Skeletal muscle tissue (tissue), 3 donors: ENCODE measurements at regions not wholly inside any gene's neighbourhood (a gene's known extent, or its start where the extent isn't known, plus 50 kb on each side); places are given as distances from the start of the nearest gene placed in this dataset.

Experiments
- H3K27ac ChIP-seq: one replicate; pipeline ENCODE4 v1.7.0; 2013; ENCODE audit warnings: mild to moderate bottlenecking, low read depth, low read length, inconsistent platforms
- H3K27me3 ChIP-seq, 3 donors: one replicate each; pipeline ENCODE4 v1.7.0; 2013; ENCODE audit warnings: low read length in 3 of 3; ENCODE audit not compliant: control insufficient read depth in 3 of 3, insufficient read depth in 3 of 3
- H3K36me3 ChIP-seq, 3 donors: one replicate each; pipeline ENCODE4 v1.7.0; 2013; ENCODE audit warnings: low read length in 3 of 3; ENCODE audit not compliant: control insufficient read depth in 3 of 3, insufficient read depth in 3 of 3
- H3K4me1 ChIP-seq, 3 donors: one replicate each; pipeline ENCODE4 v1.7.0; 2013; ENCODE audit warnings: low read length in 3 of 3, mild to moderate bottlenecking in 3 of 3; ENCODE audit not compliant: control insufficient read depth in 3 of 3, insufficient read depth in 3 of 3
- H3K4me3 ChIP-seq, 3 donors: one replicate each; pipeline ENCODE4 v1.7.0; 2013; ENCODE audit warnings: low read length in 3 of 3
- H3K9ac ChIP-seq, 3 donors: one replicate each; pipeline ENCODE4 v1.7.0; 2013; ENCODE audit warnings: low read length in 3 of 3, mild to moderate bottlenecking in 3 of 3, moderate library complexity in 2 of 3, low read depth in 1 of 3
- H3K9me3 ChIP-seq, 3 donors: one replicate each; pipeline ENCODE4 v1.7.0; 2013; ENCODE audit warnings: low read length in 3 of 3; ENCODE audit not compliant: control insufficient read depth in 3 of 3
- donor health status: Osteomylitis.

DNA sequence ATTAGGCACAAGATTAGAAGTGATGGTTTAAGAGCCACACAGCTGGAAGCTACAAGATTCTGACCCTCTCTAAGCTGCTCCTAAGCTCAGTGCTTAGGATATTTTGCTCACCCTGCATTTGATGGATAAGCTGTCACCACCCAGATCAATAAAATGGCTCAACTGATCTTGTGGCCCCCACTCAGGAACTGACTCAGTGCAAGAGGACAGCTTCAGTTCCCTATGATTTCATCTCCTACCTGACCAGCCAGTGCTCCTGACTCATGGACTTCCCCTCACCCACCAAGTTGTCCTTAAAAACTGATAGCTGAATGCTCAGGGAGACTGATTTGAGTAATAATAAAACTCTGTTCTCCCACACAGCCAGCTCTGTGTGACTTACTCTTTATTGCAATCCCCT lies 833.8 kb downstream of the GRID1 start:
- Histone ChIP-seq H3K9me3 (peaks cover 0 to 4% (median 3%) of the 10 kb centered on the region in 3 donors), H3K4me3 (no peak overlapping the region), H3K27ac (no peak overlapping the region), H3K9ac (no peak overlapping the region), H3K27me3 (no peaks in the 10 kb centered on the region), H3K36me3 (no peaks in the 10 kb centered on the region), H3K4me1 (no peaks in the 10 kb centered on the region)

DNA sequence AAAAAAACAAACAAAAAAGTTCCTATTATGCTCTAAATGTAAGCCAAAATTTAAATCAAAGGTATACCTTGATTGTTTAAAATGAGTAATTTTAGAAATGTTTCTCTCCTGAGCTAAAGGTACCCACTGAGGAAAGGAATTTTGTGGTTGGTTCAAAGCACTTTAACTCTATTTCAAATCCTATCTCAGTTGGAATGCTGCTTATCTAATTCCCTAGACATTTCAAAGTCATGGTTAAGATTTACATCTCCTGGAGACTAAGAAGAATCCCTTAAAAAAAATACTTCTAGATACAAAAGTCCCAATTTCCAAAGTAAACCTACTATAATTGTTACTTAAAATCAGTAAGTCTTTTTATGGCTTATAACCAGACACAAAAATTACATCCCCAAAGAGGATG lies 830.7 kb downstream of the GRID1 start:
- H3K27ac ChIP-seq: no peak overlapping the region
- H3K36me3 ChIP-seq: no peaks in the 10 kb centered on the region
- H3K4me1 ChIP-seq: no peaks in the 10 kb centered on the region
- H3K9me3 ChIP-seq: no peaks in the 10 kb centered on the region
- no peaks in the 10 kb centered on the region for H3K27me3 ChIP-seq
- no peak overlapping the region for H3K9ac ChIP-seq
- H3K4me3 ChIP-seq: no peak overlapping the region

DNA sequence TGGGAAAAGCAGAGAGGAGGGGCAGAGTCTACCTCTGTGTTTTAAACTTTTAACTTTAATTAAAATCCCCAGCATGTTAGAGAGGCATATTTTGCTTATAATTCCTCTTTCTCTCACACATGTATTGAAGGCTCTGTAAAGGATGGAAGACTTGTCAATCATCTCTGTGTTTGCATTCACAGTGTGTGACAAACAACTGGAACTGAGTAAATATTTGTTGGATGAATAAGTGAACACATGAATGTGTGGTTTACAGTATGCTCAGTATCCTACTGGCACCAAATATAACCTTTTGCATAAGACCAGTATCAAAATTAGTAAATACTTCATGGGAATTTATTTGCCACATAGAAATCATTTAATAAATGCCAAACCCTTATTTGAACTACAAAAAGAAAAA lies 829.0 kb downstream of the GRID1 start:
- no peak overlapping the region for H3K9ac ChIP-seq
- no peaks in the 10 kb centered on the region for H3K27me3 ChIP-seq
- no peak overlapping the region for H3K4me3 ChIP-seq
- H3K27ac ChIP-seq: no peak overlapping the region
- no peaks in the 10 kb centered on the region for H3K36me3 ChIP-seq
- no peaks in the 10 kb centered on the region for H3K4me1 ChIP-seq
- H3K9me3 ChIP-seq: no peaks in the 10 kb centered on the region

DNA sequence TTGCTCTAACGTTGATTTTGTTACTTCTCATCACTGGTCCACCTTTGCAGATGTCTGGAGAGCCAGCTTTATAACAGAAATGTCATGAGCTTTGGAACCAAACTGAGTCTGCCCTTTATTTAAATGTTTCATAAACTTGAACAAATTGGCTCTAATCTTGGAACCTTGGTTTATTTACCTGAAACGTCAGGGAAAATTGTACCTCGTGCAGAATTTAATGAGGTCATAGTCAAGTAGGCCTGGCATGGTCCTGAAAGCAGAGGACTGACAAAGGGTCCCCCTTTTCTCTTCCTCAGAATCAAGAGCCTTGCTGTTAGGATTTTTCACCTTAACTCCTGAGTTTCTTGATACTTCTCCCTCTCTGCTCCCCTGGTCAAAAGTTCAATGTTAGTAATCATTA lies 828.0 kb downstream of the GRID1 start:
- Histone ChIP-seq H3K36me3 (no peaks in the 10 kb centered on the region), H3K9ac (no peak overlapping the region), H3K4me3 (no peak overlapping the region), H3K27me3 (no peaks in the 10 kb centered on the region), H3K27ac (no peak overlapping the region), H3K4me1 (no peaks in the 10 kb centered on the region), H3K9me3 (no peaks in the 10 kb centered on the region)

GRCh38 chr10:85542152-85542551 lies 824.4 kb downstream of the GRID1 start:
- no peaks in the 10 kb centered on the region for H3K27me3 ChIP-seq
- H3K27ac ChIP-seq: no peak overlapping the region
- H3K9ac ChIP-seq: no peak overlapping the region
- H3K4me1 ChIP-seq: no peaks in the 10 kb centered on the region
- no peaks in the 10 kb centered on the region for H3K9me3 ChIP-seq
- no peaks in the 10 kb centered on the region for H3K36me3 ChIP-seq
- H3K4me3 ChIP-seq: no peak overlapping the region

- Histone ChIP-seq H3K9me3 (no peaks in the 10 kb centered on the region), H3K27ac (no peak overlapping the region), H3K9ac (no peak overlapping the region), H3K4me1 (no peaks in the 10 kb centered on the region), H3K27me3 (no peaks in the 10 kb centered on the region), H3K4me3 (no peak overlapping the region), H3K36me3 (no peaks in the 10 kb centered on the region)
Observed at GRCh38 chr10:85542936-85543730, 823.5 kb downstream of the GRID1 start.

DNA sequence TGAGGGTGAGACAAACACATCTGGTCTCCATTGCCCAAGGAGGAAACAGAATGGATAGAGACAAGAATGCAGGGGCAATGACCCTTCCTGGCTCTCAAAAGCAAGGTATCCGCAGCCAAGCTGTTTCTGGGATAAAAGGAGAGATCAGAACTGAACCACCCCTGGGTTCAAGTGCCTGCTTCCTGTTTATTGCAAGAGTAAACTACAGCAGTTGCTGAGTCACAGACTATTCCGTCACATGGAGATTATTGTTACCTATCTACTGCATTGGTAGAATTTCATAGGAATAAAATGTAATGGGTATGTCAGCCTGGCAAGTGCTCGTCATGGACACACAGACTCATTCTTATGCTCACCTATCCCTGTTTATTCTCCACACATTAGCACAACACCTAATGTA lies 821.6 kb downstream of the GRID1 start:
- Histone ChIP-seq H3K9me3 (no peaks in the 10 kb centered on the region), H3K4me1 (no peaks in the 10 kb centered on the region), H3K9ac (no peak overlapping the region), H3K4me3 (no peak overlapping the region), H3K27ac (no peak overlapping the region), H3K36me3 (no peaks in the 10 kb centered on the region), H3K27me3 (no peaks in the 10 kb centered on the region)

DNA sequence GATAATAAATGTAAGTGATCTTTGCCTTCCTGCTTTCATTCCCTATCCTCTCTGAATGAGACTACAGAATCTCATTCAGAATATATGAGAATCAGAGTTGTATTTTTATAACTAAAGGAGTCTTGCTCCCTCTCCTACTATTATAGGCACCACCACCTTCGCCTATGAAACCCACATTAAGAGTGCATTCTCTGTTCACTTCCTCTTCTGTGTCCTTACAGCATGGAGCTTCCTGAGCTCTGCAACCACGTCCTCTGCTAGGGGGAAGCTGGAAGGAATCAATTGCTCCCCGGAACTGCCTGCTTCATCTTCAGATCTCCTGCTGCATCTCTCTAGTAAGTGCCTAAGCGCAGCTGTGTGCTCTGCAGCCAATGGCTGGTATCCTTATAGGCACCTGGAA lies 820.7 kb downstream of the GRID1 start:
- Histone ChIP-seq H3K4me1 (no peaks in the 10 kb centered on the region), H3K27ac (no peak overlapping the region), H3K36me3 (no peaks in the 10 kb centered on the region), H3K9ac (no peak overlapping the region), H3K4me3 (no peak overlapping the region), H3K9me3 (no peaks in the 10 kb centered on the region), H3K27me3 (no peaks in the 10 kb centered on the region)

- no peak overlapping the region for H3K4me3 ChIP-seq
- no peaks in the 10 kb centered on the region for H3K36me3 ChIP-seq
- H3K9ac ChIP-seq: no peak overlapping the region
- H3K4me1 ChIP-seq: no peaks in the 10 kb centered on the region
- no peaks in the 10 kb centered on the region for H3K27me3 ChIP-seq
- H3K27ac ChIP-seq: no peak overlapping the region
- H3K9me3 ChIP-seq: no peaks in the 10 kb centered on the region
Observed at GRCh38 chr10:85547460-85548023, 819.1 kb downstream of the GRID1 start.

DNA sequence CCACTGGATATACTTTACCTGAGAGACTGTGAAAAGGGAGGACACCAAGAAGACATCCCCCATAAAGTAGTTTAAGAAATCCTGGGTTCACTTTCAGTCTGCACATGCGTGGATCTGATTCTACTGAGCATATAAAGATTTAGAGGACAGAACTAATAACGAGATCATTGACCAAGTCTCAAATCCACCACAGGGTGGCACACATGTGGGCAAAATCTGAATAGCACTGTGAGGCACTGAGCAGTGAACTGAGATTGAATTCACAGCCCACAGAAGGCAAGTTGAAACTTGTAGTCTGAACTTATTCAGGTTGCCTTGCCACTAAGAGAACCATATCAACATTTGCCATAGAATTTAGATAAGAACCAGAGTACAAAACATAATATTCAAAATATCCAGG lies 818.6 kb downstream of the GRID1 start:
- Histone ChIP-seq H3K27ac (no peak overlapping the region), H3K9ac (no peak overlapping the region), H3K9me3 (no peaks in the 10 kb centered on the region), H3K4me1 (no peaks in the 10 kb centered on the region), H3K27me3 (no peaks in the 10 kb centered on the region), H3K4me3 (no peak overlapping the region), H3K36me3 (no peaks in the 10 kb centered on the region)
